HEK293 (cell line): ENCODE measurements at regions not wholly inside any gene's neighbourhood (a gene's known extent, or its start where the extent isn't known, plus 50 kb on each side); places are given as distances from the start of the nearest gene placed in this dataset.

Experiments
- ATF2 ChIP-seq: fragments of 450-650 bp; formaldehyde crosslinking; IDR thresholded peaks from 2 replicates; pipeline ENCODE4 v1.5.1; 2016; ENCODE audit warnings: missing biosample characterization, missing genetic modification characterization, low read depth
- GLIS1 ChIP-seq: fragments of 450-650 bp; formaldehyde crosslinking; IDR thresholded peaks from 2 replicates; pipeline ENCODE4 v1.5.1; 2016; ENCODE audit warnings: missing biosample characterization, missing genetic modification characterization
- HOXD13 ChIP-seq: sonication (generic); formaldehyde crosslinking; IDR thresholded peaks from 2 replicates; pipeline ENCODE4 v1.8.0; 2022; ENCODE audit warnings: missing genetic modification reagents, borderline replicate concordance
- PRDM10 ChIP-seq: fragments of 450-650 bp; formaldehyde crosslinking; IDR thresholded peaks from 2 replicates; pipeline ENCODE4 v1.5.1; 2016; ENCODE audit warnings: missing biosample characterization, missing genetic modification characterization
- SP3 ChIP-seq: fragments of 450-650 bp; formaldehyde crosslinking; IDR thresholded peaks from 2 replicates; pipeline ENCODE4 v1.5.1; 2016; ENCODE audit warnings: missing biosample characterization, missing genetic modification characterization
- YY1 ChIP-seq: fragments of 450-650 bp; formaldehyde crosslinking; IDR thresholded peaks from 2 replicates; pipeline ENCODE4 v1.5.1; 2018; ENCODE audit warnings: missing biosample characterization, missing genetic modification characterization
- ZBTB11 ChIP-seq: fragments of 450-650 bp; formaldehyde crosslinking; conservative IDR thresholded peaks from 2 replicates; pipeline ENCODE4 v1.5.1; 2016; ENCODE audit warnings: low read depth, missing biosample characterization, missing genetic modification characterization
- ZBTB7A ChIP-seq: fragments of 450-650 bp; formaldehyde crosslinking; IDR thresholded peaks from 2 replicates; pipeline ENCODE4 v1.5.1; 2016; ENCODE audit warnings: low read depth, missing biosample characterization, missing genetic modification characterization
- ZNF140 ChIP-seq: fragments of 450-650 bp; formaldehyde crosslinking; IDR thresholded peaks from 2 replicates; pipeline ENCODE4 v1.5.1; 2016; ENCODE audit warnings: missing biosample characterization, missing genetic modification characterization
- ZNF214 ChIP-seq: fragments of 450-650 bp; formaldehyde crosslinking; IDR thresholded peaks from 2 replicates; pipeline ENCODE4 v1.5.1; 2017; ENCODE audit warnings: missing biosample characterization, mild to moderate bottlenecking, missing genetic modification characterization, borderline replicate concordance
- ZNF26 ChIP-seq: fragments of 450-650 bp; formaldehyde crosslinking; IDR thresholded peaks from 2 replicates; pipeline ENCODE4 v1.5.1; 2016; ENCODE audit warnings: missing biosample characterization, missing genetic modification characterization
- ZNF280C ChIP-seq: fragments of 450-650 bp; formaldehyde crosslinking; IDR thresholded peaks from 2 replicates; pipeline ENCODE4 v1.5.1; 2016; ENCODE audit warnings: missing biosample characterization, missing genetic modification characterization
- ZNF510 ChIP-seq: fragments of 450-650 bp; formaldehyde crosslinking; IDR thresholded peaks from 2 replicates; pipeline ENCODE4 v1.5.1; 2018; ENCODE audit warnings: mild to moderate bottlenecking, missing genetic modification characterization, missing biosample characterization; ENCODE audit not compliant: insufficient replicate concordance
- ZNF518A ChIP-seq: fragments of 450-650 bp; formaldehyde crosslinking; conservative IDR thresholded peaks from 2 replicates; pipeline ENCODE4 v1.5.1; 2016; ENCODE audit warnings: low read depth, missing biosample characterization, missing genetic modification characterization
- ZNF548 ChIP-seq: fragments of 450-650 bp; formaldehyde crosslinking; IDR thresholded peaks from 2 replicates; pipeline ENCODE4 v1.5.1; 2016; ENCODE audit warnings: missing biosample characterization, missing genetic modification characterization
- ZNF561 ChIP-seq: fragments of 450-650 bp; IDR thresholded peaks from 2 replicates; pipeline ENCODE4 v1.5.1; 2018; ENCODE audit warnings: missing biosample characterization, missing genetic modification characterization, borderline replicate concordance
- ZNF660 ChIP-seq: fragments of 450-650 bp; IDR thresholded peaks from 2 replicates; pipeline ENCODE4 v1.5.1; 2018; ENCODE audit warnings: missing biosample characterization, mild to moderate bottlenecking, missing genetic modification characterization
- ZNF692 ChIP-seq: fragments of 450-650 bp; formaldehyde crosslinking; IDR thresholded peaks from 2 replicates; pipeline ENCODE4 v1.5.1; 2016; ENCODE audit warnings: missing biosample characterization, missing genetic modification characterization
- ZNF707 ChIP-seq: fragments of 450-650 bp; formaldehyde crosslinking; IDR thresholded peaks from 2 replicates; pipeline ENCODE4 v1.5.1; 2016; ENCODE audit warnings: missing biosample characterization, missing genetic modification characterization
- ZNF777 ChIP-seq: fragments of 450-650 bp; formaldehyde crosslinking; IDR thresholded peaks from 2 replicates; pipeline ENCODE4 v1.5.1; 2017; ENCODE audit warnings: missing biosample characterization, missing genetic modification characterization, borderline replicate concordance

- TF ChIP-seq ZNF510 (tag by site-specific recombination) (no peak), ZNF777 (tag by site-specific recombination) (no peak), YY1 (tag by site-specific recombination) (no peak), ZNF26 (tag by site-specific recombination) (no peak), ZBTB11 (tag by site-specific recombination) (no peak), ZNF214 (no peak), ATF2 (tag by site-specific recombination) (peak; percentile 88), HOXD13 (CRISPR knock-in tag) (no peak), SP3 (0 out of 2 replicates have a peak, but pooled peaks have one; percentile 16), ZNF140 (no peak), PRDM10 (tag by site-specific recombination) (0 out of 2 replicates have a peak, but pooled peaks have one; percentile 15), ZNF707 (tag by site-specific recombination) (no peak), ZNF692 (no peak), ZNF561 (tag by site-specific recombination) (no peak), ZNF518A (tag by site-specific recombination) (no peak), GLIS1 (tag by site-specific recombination) (no peak), ZNF548 (no peak), ZBTB7A (tag by site-specific recombination) (no peak), ZNF660 (tag by site-specific recombination) (peak; percentile 34; the same call in 1 of the 2 replicates), ZNF280C (tag by site-specific recombination) (no peak)
These were observed 279.0 kb downstream of the ANKRD50 start (continued) for GRCh38 chr4:124433500-124433899.
